Forelimb muscle (tissue), 1 donor: ENCODE measurements at regions not wholly inside any gene's neighbourhood (a gene's known extent, or its start where the extent isn't known, plus 50 kb on each side); places are given as distances from the start of the nearest gene placed in this dataset.
"Not testable (repeated sequence)": the region's sequence is repeated elsewhere in the genome, so short reads cannot be mapped to it uniquely, and the experiment has no call there.

Source experiments
- DNase-seq: peaks from one replicate; pipeline ENCODE4 v3.0.0-alpha.2; 2013; ENCODE audit warnings: low read depth

GRCh38 chr2:201568217-201568820 lies 75.0 kb downstream of the TMEM237 start:
- DNase-seq, result no peak

DNA sequence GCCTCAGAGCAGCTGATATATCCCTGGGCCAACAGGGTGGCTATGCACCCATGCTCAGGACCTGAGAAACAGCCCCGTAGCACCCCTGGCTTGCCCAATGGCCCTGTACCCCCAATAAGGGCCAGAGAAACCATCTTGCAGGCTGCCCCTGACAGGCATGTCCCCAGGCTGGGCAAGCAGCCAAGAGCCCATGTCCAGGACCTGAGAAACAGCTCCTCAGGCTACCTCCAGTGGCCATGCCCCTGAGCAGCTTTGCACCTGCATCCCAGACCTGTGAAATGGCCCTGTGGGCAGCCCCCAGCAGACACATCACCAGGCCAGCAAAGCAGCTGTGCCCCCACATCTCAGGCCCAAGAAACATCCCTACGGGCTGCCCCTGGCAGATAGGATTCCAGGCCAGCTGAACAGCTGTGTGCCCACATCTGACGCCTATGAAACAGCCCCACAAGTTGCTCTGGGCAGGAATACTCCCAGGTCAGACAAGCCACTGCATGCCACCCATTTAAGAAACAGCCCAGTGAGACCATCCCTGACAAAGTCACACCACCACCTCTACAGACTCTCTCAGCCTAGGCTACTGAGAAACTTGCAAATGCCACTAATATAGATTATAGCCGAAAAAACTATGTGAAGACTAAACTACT lies 84.1 kb downstream of the TMEM237 start:
- no peak for DNase-seq

GRCh38 chr2:201558665-201559064 lies 84.6 kb downstream of the TMEM237 start:
- DNase-seq, result no peak

- DNase-seq, result no peak
Measured at GRCh38 chr2:201558232-201558631, 85.1 kb downstream of the TMEM237 start.

DNA sequence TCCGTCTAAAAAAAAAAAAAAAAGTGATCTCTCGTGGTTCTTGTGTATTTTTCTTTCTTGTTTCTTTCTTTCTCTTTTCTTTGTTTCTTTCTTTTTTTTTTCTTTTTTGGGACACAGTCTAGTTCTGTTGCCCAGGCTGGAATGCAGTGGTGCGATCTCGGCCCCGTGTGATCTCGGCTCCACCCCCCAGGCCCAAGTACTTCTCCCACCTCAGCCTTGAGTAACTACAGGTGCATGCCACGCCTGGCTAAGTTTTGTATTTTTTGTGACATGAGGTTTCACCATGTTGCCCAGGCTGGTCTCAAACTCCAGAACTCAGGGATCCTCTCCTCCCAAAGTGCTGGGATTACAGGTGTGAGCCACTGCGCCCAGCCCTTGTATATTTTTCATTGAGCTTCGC lies 91.4 kb downstream of the TMEM237 start:
- DNase-seq, result no peak

DNA sequence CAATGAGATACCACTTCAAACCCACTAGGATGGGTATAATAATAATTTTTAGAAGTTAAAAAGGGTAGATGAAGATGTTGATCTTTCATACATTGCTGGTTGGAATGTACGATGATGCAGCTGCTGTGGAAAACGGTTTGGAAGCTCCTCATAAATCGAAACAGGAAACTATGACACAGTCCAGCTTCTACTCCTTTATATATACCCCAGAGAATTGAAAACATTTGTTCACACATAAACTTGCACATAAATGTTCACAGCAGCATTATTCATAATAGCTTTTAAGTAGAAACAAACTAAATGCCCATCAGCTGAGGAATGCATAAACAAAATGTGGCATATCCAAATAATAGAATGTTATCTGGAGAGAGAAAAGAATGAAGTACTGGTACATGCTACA lies 95.0 kb downstream of the STRADB start:
- DNase-seq, result peak; percentile 11

GRCh38 chr2:201542291-201542690 lies 90.8 kb downstream of the STRADB start:
- no peak for DNase-seq

DNA sequence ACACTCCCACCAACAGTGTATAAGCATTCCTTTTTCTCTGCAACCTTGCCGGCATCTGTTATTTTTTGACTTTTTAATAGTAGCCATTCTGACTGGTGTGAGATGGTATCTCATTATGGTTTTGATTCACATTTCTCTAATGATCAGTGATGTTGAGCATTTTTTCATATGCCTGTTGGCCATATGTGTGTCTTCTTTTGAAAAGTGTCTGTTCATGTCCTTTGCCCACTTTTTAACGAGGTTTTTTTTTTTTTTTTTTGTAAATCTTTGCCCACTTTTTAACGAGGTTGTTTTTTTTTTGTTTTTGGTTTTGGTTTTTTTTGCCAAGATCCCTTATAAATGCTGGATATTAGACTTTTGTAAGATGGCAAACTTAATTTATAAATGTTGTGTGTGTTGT lies 87.7 kb downstream of the STRADB start:
- not testable (repeated sequence) for DNase-seq

DNA sequence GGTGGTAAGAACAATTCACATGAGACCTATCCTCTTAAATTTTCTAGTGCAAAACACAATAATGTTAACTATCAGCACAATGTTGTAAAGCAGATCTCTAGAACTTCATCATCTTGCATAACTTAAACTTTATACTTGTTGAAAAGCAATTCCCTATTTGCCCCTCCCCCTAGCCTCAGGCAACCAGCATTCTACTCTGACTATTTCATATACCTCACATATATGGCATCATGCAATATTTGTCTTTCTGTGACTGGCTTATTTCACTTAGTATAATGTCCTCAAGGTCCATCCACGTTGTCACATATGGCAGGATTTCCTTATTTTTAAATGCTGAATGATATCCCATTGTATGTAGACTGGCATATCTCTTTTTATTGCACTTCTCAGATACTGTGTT lies 86.5 kb downstream of the STRADB start:
- no peak for DNase-seq

GRCh38 chr2:201536754-201537153 lies 85.2 kb downstream of the STRADB start:
- DNase-seq, result no peak

GRCh38 chr2:201536046-201536445 lies 84.5 kb downstream of the STRADB start:
- DNase-seq, result no peak

DNA sequence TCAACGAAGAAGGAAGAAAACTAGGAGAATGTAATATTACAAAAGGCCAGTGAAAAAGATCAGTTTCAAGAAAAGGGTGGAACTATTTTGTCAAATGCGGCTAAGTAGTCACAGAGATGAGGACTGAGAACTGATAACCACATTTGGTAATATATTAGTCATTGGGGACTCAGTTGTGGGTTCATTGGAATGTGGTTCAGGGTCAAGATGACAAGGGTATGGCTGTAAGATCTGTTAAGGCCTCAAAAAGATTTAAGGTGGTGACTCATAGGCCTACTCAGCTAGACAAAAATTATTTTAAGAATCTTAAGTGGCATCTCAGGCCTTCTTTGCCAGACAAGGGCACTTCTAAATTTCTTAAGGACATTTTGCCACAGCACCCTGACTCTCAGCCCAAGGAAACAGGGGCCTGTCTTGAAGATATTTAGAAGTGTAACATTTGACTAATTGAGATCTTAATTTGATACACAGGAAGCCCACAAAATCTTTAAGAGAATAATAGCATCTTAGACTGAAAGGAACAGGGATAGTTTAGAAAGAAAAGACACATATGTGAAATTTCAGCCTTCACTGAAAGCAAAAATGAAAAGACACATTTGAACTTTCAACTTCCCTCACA lies 81.3 kb downstream of the STRADB start:
- no peak for DNase-seq
